IMR-90 (cell line): ENCODE measurements at regions not wholly inside any gene's neighbourhood (a gene's known extent, or its start where the extent isn't known, plus 50 kb on each side); places are given as distances from the start of the nearest gene placed in this dataset.

Experiments
- ATAC-seq: fragments of 200-7000 bp; cut with Tn5 transposase; 2 replicates; pipeline ENCODE4 v1.9.1; 2020; ENCODE audit warnings: low read depth, mild to moderate bottlenecking, moderate library complexity
- BruUV-seq: library from RNA; stranded (reverse); fragments of 400-500 nt; replicated peaks from 2 replicates; lab custom pipeline; 2021; lab: Mats Ljungman, UMichigan
- CTCF ChIA-PET: fragments of 300-600 bp; formaldehyde crosslinking; extraction: SDS; loops from one replicate; lab custom pipeline; 2021; ENCODE audit warnings: antibody characterized with exemption; lab: Yijun Ruan, JAX
- POLR2A ChIA-PET: fragments of 300-600 bp; sonication (Branson Sonifier 250); formaldehyde crosslinking; loops from one replicate; lab custom pipeline; 2022; ENCODE audit warnings: antibody characterized with exemption; ENCODE audit not compliant: unreplicated experiment; lab: Charles Lee
- DNase-seq: peaks from one replicate; pipeline ENCODE4 v3.0.0; 2013
- H2AFZ ChIP-seq: replicated peaks from 2 replicates; pipeline ENCODE3; 2013; ENCODE audit warnings: low read length, mild to moderate bottlenecking; ENCODE audit not compliant: poor library complexity
- H2AK5ac ChIP-seq: 2 replicates; pipeline ENCODE4 v1.6.1; 2013; ENCODE audit warnings: low read depth, low read length, inconsistent platforms
- H2AK9ac ChIP-seq: replicated peaks from 2 replicates; pipeline ENCODE3; 2013; ENCODE audit warnings: mild to moderate bottlenecking, low read depth, low read length, moderate library complexity; ENCODE audit not compliant: poor library complexity
- H2BK120ac ChIP-seq: 2 replicates; pipeline ENCODE4 v1.6.1; 2013; ENCODE audit warnings: low read depth, low read length, inconsistent platforms
- H2BK15ac ChIP-seq: 3 replicates; pipeline ENCODE4 v1.6.1; 2013; ENCODE audit warnings: low read depth, low read length, inconsistent platforms
- H2BK20ac ChIP-seq: 2 replicates; pipeline ENCODE4 v1.6.1; 2013; ENCODE audit warnings: low read depth, mild to moderate bottlenecking, inconsistent platforms, low read length, moderate library complexity
- H2BK5ac ChIP-seq: 2 replicates; pipeline ENCODE4 v1.6.1; 2013; ENCODE audit warnings: mild to moderate bottlenecking, low read depth, low read length, inconsistent platforms; ENCODE audit not compliant: poor library complexity, severe bottlenecking
- H3K14ac ChIP-seq: replicated peaks from 2 replicates; pipeline ENCODE4 v1.6.1; 2013; ENCODE audit warnings: low read depth, low read length, inconsistent platforms
- H3K18ac ChIP-seq: 2 replicates; pipeline ENCODE4 v1.6.1; 2013; ENCODE audit warnings: low read depth, low read length, control low read depth
- H3K23ac ChIP-seq: 2 replicates; pipeline ENCODE4 v1.6.1; 2013; ENCODE audit warnings: low read depth, low read length, inconsistent platforms
- H3K27ac ChIP-seq: 2 replicates; pipeline ENCODE4 v1.5.1; 2013; ENCODE audit warnings: mild to moderate bottlenecking, control low read depth, low read length; ENCODE audit not compliant: insufficient read depth
- H3K27me3 ChIP-seq: 2 replicates; pipeline ENCODE4 v1.6.1; 2013; ENCODE audit warnings: low read length; ENCODE audit not compliant: control insufficient read depth, insufficient read depth
- H3K36me3 ChIP-seq: 2 replicates; pipeline ENCODE4 v1.6.1; 2013; ENCODE audit warnings: low read length, mixed read lengths; ENCODE audit not compliant: control insufficient read depth, insufficient read depth
- H3K4ac ChIP-seq: 2 replicates; pipeline ENCODE4 v1.6.1; 2013; ENCODE audit warnings: low read depth, low read length, inconsistent platforms
- H3K4me1 ChIP-seq: 2 replicates; pipeline ENCODE4 v1.6.1; 2013; ENCODE audit warnings: low read length, mixed read lengths; ENCODE audit not compliant: control insufficient read depth, insufficient read depth
- H3K4me2 ChIP-seq: 2 replicates; pipeline ENCODE4 v1.6.1; 2013; ENCODE audit warnings: low read depth, mild to moderate bottlenecking, control low read depth, low read length, moderate library complexity
- H3K4me3 ChIP-seq: 2 replicates; pipeline ENCODE4 v1.5.1; 2013; ENCODE audit warnings: low read depth, mild to moderate bottlenecking, control low read depth, low read length, moderate library complexity; ENCODE audit not compliant: insufficient read depth
- H3K56ac ChIP-seq: 2 replicates; pipeline ENCODE4 v1.6.1; 2013; ENCODE audit warnings: low read length, inconsistent platforms; ENCODE audit not compliant: insufficient read depth; ENCODE audit errors: extremely low read depth
- H3K79me1 ChIP-seq, 2 experiments: 2 replicates each; pipeline ENCODE4 v1.6.1; 2013; ENCODE audit warnings: low read length in 2 of 2, inconsistent platforms in 1 of 2, low read depth in 1 of 2
- H3K9ac ChIP-seq: 2 replicates; pipeline ENCODE4 v1.6.1; 2013; ENCODE audit warnings: low read depth, low read length, control low read depth
- H3K9me1 ChIP-seq: 2 replicates; pipeline ENCODE4 v1.6.1; 2013; ENCODE audit warnings: low read length, inconsistent platforms; ENCODE audit not compliant: insufficient read depth
- H3K9me3 ChIP-seq: 2 replicates; pipeline ENCODE4 v1.6.1; 2013; ENCODE audit warnings: low read length; ENCODE audit not compliant: control insufficient read depth, insufficient read depth
- H4K20me1 ChIP-seq: 2 replicates; pipeline ENCODE4 v1.6.1; 2013; ENCODE audit warnings: low read length, inconsistent platforms; ENCODE audit not compliant: insufficient read depth
- H4K5ac ChIP-seq: 2 replicates; pipeline ENCODE4 v1.6.1; 2013; ENCODE audit warnings: mild to moderate bottlenecking, low read depth, low read length, control low read depth
- H4K8ac ChIP-seq, 2 experiments: 2 replicates each; pipeline ENCODE4 v1.6.1; 2013; ENCODE audit warnings: low read depth in 2 of 2, low read length in 2 of 2, control low read depth in 1 of 2, inconsistent platforms in 1 of 2
- H4K91ac ChIP-seq: 2 replicates; pipeline ENCODE4 v1.6.1; 2013; ENCODE audit warnings: low read depth, low read length, inconsistent platforms; ENCODE audit not compliant: insufficient read depth
- BHLHE40 ChIP-seq: fragments of 150-350 bp; IDR thresholded peaks from 2 replicates; pipeline ENCODE4 v1.6.1; 2016; ENCODE audit warnings: mild to moderate bottlenecking, low read depth, low read length
- CEBPB ChIP-seq: IDR thresholded peaks from 2 replicates; pipeline ENCODE4 v1.6.1; 2012; ENCODE audit warnings: low read depth, low read length, improper control_type of control experiment
- FOS ChIP-seq: fragments of 150-350 bp; IDR thresholded peaks from 2 replicates; pipeline ENCODE4 v1.6.1; 2016; ENCODE audit warnings: low read depth, low read length
- MAFK ChIP-seq: IDR thresholded peaks from 2 replicates; pipeline ENCODE4 v1.6.1; 2012; ENCODE audit warnings: low read depth, low read length, improper control_type of control experiment
- MXI1 ChIP-seq: IDR thresholded peaks from 2 replicates; pipeline ENCODE4 v1.6.1; 2012; ENCODE audit warnings: low read depth, mild to moderate bottlenecking, low read length, moderate library complexity, borderline replicate concordance
- POLR2A ChIP-seq: IDR thresholded peaks from 2 replicates; pipeline ENCODE4 v1.6.1; 2012; ENCODE audit warnings: mild to moderate bottlenecking, low read depth, low read length
- RAD21 ChIP-seq: IDR thresholded peaks from 2 replicates; pipeline ENCODE4 v1.6.1; 2012; ENCODE audit warnings: low read length, improper control_type of control experiment
- RFX5 ChIP-seq: IDR thresholded peaks from 2 replicates; pipeline ENCODE4 v1.8.0; 2012; ENCODE audit warnings: low read depth, mild to moderate bottlenecking, low read length, moderate library complexity
- WGBS, 2 experiments: methylation state at CpG; one replicate each; pipeline versions ENCODE4 v1.1.5 to v1.1.7; 2013; ENCODE audit warnings: missing lambda C conversion rate in 2 of 2; ENCODE audit not compliant: insufficient read length in 1 of 2; ENCODE audit errors: extremely low coverage in 2 of 2; 5-methylcytosine and 5-hydroxymethylcytosine counted together
- dilution Hi-C: fragments of 300-500 bp; cut with HindIII; formaldehyde crosslinking; loops from one replicate; pipeline ENCODE4 v1.14.3; 2018; ENCODE audit warnings: low sequenced_read_pairs; ENCODE audit not compliant: unreplicated experiment
- in situ Hi-C: fragments of 300-500 bp; cut with MboI; formaldehyde crosslinking; loops from 3 replicates; pipeline ENCODE4 v1.14.3; 2019; ENCODE audit warnings: low sequenced_read_pairs, inconsistent platforms, mixed read lengths
- intact Hi-C: fragments of 100-400 bp; cut with micrococcal nuclease; formaldehyde crosslinking; loops from 2 replicates; pipeline ENCODE4 v1.10.0; 2022
- TF ChIP-seq, protein P1 (sequence below): fragments of 150-350 bp; IDR thresholded peaks from 2 replicates; pipeline ENCODE4 v1.6.1; 2016; ENCODE audit warnings: low read depth, mild to moderate bottlenecking, low read length, moderate library complexity, borderline replicate concordance
- TF ChIP-seq, protein P2 (sequence below): conservative IDR thresholded peaks from 2 replicates; pipeline ENCODE4 v1.5.1; 2012; ENCODE audit warnings: mild to moderate bottlenecking, low read depth, low read length, improper control_type of control experiment

DNA sequence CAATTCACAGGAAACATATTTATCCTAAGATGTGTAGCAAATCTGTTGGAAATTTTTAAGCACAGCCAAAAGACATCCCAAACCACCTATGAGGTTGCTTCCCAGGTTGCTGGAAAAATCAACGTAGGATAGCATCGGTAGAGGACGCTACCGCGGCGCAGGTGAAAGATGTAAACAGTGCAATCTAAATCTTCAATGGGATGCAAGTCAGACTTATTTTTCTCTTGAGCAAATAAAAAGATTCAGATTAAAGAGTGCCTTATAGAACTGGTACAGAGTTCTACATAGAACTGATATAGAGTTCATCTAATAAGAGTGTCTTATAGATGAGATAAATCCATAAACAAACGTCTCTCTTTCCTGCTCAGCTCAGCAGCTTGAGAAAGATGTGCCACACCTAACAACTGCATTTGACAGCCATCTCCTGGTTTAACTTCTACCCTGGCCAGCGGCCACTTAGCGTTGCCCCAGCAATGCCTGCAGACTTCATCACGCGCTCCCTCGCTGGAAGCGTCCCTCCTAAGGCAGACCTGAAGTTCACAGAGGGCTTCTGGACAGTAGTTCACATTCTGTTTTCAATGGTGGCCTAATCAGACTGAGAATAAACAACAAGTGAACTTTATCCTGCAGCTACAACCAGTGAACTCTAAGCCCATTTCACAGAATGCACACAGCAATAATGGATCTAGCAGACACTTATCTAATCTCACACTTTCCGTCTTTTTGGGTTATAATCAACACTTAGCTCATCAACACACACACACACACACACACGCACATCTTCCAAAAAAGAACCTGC, 164.5 kb downstream of the TOMM20 start:
- POLR2A ChIA-PET, result no interaction called here
- Histone ChIP-seq H2AK5ac (peak overlapping the region; percentile 81; the same call in 1 of the 2 replicates), H4K20me1 (peaks cover 4% of the 10 kb centered on the region; the same call in 1 of the 2 replicates), H2AK9ac (no peak overlapping the region), H3K14ac (peak overlapping the region; percentile 60), H3K4ac (peak overlapping the region; percentile 82), H3K9me1 (peaks cover 32% of the 10 kb centered on the region), H3K18ac (peak overlapping the region; percentile 76), H4K91ac (peak overlapping the region; percentile 93), H2BK20ac (peak overlapping the region; percentile 85), H3K27ac (peak overlapping the region; percentile 90), H3K27me3 (no peaks in the 10 kb centered on the region), H2AFZ (peak overlapping the region; percentile 74), H3K56ac (0 out of 2 replicates have a peak overlapping the region, but pooled peaks have one; percentile 56), H2BK5ac (peak overlapping the region; percentile 93), H3K9ac (no peak overlapping the region), H2BK120ac (peak overlapping the region; percentile 83), H3K4me2 (no peak overlapping the region; the same call in 1 of the 2 replicates), H3K23ac (peak overlapping the region; percentile 76), H4K5ac (peak overlapping the region; percentile 68), H2BK15ac (peak overlapping the region; percentile 85), H3K4me3 (no peak overlapping the region), H4K8ac (peak overlapping the region; percentile 5 to 79), H3K4me1 (peaks cover 28% of the 10 kb centered on the region), H3K9me3 (no peaks in the 10 kb centered on the region), H3K79me1 (peaks cover 0 to 8% of the 10 kb centered on the region in 2 experiments; a peak in 1 of 4 replicates), H3K36me3 (no peaks in the 10 kb centered on the region)
- no peak for DNase-seq
- intact Hi-C loops, result loop anchor here (2.0 kb wide), 3 partner anchors 239 to 465 kb away; partner anchors contain the start of gene IRF2BP2
- TF ChIP-seq RAD21 (no peak), FOS (no peak), MXI1 (no peak), RFX5 (no peak), CEBPB (no peak), BHLHE40 (no peak), MAFK (no peak), POLR2A (no peak)
- TF ChIP-seq, protein P1, sequence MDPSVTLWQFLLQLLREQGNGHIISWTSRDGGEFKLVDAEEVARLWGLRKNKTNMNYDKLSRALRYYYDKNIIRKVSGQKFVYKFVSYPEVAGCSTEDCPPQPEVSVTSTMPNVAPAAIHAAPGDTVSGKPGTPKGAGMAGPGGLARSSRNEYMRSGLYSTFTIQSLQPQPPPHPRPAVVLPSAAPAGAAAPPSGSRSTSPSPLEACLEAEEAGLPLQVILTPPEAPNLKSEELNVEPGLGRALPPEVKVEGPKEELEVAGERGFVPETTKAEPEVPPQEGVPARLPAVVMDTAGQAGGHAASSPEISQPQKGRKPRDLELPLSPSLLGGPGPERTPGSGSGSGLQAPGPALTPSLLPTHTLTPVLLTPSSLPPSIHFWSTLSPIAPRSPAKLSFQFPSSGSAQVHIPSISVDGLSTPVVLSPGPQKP, result no peak
- TF ChIP-seq, protein P2, sequence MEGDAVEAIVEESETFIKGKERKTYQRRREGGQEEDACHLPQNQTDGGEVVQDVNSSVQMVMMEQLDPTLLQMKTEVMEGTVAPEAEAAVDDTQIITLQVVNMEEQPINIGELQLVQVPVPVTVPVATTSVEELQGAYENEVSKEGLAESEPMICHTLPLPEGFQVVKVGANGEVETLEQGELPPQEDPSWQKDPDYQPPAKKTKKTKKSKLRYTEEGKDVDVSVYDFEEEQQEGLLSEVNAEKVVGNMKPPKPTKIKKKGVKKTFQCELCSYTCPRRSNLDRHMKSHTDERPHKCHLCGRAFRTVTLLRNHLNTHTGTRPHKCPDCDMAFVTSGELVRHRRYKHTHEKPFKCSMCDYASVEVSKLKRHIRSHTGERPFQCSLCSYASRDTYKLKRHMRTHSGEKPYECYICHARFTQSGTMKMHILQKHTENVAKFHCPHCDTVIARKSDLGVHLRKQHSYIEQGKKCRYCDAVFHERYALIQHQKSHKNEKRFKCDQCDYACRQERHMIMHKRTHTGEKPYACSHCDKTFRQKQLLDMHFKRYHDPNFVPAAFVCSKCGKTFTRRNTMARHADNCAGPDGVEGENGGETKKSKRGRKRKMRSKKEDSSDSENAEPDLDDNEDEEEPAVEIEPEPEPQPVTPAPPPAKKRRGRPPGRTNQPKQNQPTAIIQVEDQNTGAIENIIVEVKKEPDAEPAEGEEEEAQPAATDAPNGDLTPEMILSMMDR, result no peak
- dilution Hi-C loops, result no loop called here
- CTCF ChIA-PET, result interaction anchor here (1.2 kb wide), 1 partner anchor 120 kb away, joined by 3 read pairs; no protein-coding TSS in a partner anchor
- 89% methylated on average over 5 of the region's 15 CpGs; no CpG with 5 or more reads in 1 of the 2 experiments for WGBS, 2 experiments
- ATAC-seq, result no peak
- in situ Hi-C loops, result no loop called here
- BruUV-seq, result no TSS peak
